ENCODE measurements at regions not wholly inside any gene's neighbourhood (a gene's known extent, or its start where the extent isn't known, plus 50 kb on each side); places are given as distances from the start of the nearest gene placed in this dataset.

DNA sequence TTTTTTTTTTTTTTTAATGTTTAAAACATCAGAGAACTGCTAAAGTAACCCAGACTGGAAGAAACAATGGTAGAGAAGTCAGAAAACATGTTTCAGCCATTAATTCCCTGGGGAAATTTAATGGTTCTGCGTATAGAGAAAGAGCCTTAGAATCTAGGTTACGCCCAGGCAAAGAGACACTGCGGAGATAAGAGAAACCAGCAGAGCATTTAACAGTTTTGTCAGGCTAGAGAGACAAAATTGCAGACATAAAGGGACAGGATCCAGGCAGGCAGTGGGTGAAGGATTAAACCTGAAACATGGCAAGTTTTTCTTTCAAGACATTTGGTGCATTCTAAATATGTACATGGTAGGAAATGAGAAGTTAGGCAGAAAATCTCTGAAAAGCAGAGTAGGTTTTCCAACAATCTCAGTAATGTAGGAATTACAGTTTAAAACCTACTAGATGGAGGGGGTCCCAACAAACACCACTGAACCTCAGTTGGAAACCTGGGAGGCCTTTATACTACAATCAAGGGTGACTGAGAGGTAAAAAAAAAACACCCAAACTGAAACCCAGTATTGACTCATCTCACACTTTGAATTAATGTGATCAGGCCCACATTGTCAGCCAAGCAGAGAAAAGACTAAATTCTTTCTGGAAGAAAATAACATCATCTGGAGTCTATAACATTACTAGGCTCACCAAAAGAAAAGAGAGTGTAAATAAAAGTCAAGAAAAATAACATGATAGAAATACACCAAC, 254.2 kb upstream of the NWD2 start:
- DNase-seq = no peak
- intact Hi-C loops (cut with DNase I) = no loop called here
- ATAC-seq (ENCODE audit: poor library complexity) = no peak

DNA sequence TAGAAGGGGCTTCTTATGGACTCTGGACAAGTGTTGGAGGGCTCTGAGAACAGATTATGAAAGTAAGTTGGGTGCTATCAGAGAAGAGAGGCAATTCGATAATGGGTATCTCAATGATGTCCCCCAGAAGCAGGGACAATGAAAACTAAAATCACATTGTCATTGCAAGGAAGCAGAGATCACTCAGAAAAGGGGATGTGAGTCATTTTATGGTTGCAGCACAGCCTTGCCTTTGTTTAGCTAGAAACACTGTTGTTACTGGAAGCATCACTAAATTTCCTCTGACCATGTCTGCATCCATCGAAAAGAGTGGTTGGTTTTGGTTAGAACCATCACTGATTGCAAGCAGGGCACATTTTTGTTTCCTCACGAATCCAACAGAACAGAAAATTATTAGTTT, 246.8 kb upstream of the NWD2 start:
- ATAC-seq (ENCODE audit: poor library complexity) = no peak
- no peak for DNase-seq
- intact Hi-C loops (cut with DNase I) = no loop called here

DNA sequence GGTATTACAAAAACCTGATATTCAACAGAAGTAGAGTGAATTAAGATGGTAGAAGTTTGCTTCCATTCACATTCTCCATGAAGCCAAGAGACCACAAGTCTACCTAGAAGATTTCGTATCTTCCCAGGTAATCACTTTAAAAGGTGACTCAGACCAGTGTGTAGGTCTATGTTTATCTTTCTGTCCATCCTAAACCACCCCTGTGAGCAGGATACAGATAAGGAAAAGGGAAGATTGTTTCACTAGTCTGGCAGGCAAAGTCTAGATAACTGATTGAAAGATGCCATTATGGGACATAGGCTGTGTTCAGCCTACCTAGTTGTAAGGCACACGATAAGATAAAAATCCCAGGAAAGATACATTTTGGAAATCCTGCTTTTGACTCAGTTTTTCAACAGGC, 244.3 kb upstream of the NWD2 start:
- ATAC-seq (ENCODE audit: poor library complexity) (no peak), DNase-seq (no peak)
- intact Hi-C loops (cut with DNase I) = no loop called here

DNA sequence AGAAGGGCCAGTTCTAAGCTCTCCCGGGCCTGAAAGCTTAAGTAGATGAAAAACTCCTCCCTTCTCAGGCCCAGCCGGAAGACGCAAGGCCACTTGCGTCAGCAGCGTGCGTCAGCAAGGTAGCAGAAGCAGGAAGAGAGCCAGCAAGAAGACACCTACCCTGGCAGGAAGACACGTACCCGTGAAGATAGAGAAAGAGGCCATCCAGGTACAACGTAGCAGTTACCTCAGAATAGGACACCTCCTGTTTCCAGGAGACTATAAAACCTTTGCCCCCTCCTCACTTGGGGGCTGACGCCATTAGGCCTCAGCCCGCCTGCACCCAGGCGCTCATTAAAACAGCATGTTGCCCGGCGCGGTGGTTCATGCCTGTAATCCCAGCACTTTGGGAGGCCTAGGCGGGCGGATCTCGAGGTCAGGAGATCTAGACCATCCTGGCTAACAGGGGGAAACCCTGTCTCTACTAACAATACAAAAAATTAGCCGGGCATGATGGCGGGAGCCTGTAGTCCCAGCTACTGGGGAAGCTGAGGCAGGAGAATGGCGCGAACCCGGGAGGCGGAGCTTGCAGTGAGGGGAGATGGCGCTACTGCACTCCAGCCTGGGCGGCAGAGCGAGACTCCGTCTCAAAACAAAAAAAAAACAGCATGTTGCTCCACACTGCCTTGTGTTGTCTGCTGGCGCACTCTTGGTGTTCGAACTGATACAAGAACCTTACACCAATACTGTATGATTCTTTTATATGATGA, 242.7 kb upstream of the NWD2 start:
- ATAC-seq (ENCODE audit: poor library complexity) (no peak), DNase-seq (no peak)

DNA sequence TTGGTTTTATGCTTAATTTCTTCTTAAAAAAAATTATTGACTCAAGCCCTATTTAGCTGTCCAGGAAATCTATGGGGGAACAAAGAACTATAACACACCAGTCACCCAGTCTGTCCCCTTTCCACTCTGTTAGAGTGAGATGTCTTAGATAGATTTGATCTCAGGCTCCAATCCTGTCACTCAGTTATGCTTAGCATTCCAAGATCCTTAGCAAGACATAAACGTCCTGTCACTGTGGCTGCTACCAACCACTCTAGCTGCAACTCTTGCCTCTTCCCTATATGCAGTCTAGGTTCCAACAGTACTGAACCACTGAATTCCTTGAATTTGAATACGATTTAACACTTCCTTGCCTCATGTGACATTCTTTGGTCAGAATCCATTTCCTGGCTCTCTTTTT, 241.9 kb upstream of the NWD2 start:
- intact Hi-C loops (cut with DNase I) = no loop called here
- ATAC-seq (ENCODE audit: poor library complexity) (no peak), DNase-seq (no peak)

More for the DNA sequence above, 242.7 kb upstream of the NWD2 start:
- intact Hi-C loops (cut with DNase I) = no loop called here

DNA sequence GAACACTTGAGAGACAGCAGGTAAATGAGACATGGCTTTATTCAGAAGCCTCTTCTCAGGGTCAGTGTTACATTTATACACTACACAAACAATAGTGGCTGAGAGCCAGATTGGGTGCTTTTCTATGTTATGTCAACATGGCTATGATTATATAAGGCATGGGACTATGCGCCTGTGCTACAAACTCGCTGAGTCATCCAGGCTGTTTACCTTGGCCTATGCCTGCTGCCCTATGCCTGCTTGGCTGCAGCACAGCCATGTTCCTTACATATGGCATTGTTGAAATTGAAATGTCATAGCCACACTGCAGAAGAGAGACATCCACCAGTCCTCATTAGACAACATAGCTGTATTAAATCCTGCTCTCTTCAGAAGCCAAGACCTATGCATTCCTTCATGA, 236.3 kb upstream of the NWD2 start:
- intact Hi-C loops (cut with DNase I) = no loop called here
- ATAC-seq (ENCODE audit: poor library complexity) (no peak), DNase-seq (no peak)

DNA sequence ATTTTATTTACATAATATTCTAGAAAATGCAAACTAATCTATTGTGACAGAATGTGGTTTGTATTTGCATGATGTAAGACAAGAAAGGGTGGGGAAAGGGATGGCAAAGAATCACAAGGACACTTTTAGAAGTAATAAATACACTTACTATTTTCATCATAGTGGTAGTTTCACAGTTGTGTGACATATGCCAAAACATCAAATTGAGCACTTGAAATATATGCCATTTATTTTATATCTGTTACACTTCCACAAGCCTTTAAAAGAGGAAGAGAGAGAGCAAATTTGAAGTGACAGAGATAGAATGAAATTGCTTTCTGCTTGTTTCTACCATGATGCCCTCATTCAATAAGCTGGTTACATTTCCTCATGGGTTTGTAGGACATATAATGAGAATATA, 230.0 kb upstream of the NWD2 start:
- intact Hi-C loops (cut with DNase I) = no loop called here
- no peak for DNase-seq
- ATAC-seq (ENCODE audit: poor library complexity) = no peak

DNA sequence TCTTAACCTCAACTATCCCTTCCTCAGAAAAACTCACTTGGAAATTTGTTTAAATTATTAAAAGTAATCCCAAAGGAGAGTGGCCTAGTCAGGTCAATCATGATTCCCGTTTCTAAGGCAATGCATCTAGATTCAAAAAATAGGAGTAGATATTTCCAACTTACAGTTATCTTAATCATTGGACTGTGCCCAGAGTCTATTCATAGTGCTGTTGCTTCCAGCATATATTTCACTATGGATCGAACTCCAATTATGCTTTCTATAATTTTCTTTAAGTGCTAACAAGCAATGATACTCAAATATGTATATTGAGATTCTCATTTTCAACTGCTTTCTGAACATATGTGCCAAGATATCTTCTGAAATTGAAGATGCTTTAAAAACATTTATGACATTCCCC, 229.2 kb upstream of the NWD2 start:
- intact Hi-C loops (cut with DNase I) = no loop called here
- DNase-seq (no peak), ATAC-seq (ENCODE audit: poor library complexity) (no peak)

DNA sequence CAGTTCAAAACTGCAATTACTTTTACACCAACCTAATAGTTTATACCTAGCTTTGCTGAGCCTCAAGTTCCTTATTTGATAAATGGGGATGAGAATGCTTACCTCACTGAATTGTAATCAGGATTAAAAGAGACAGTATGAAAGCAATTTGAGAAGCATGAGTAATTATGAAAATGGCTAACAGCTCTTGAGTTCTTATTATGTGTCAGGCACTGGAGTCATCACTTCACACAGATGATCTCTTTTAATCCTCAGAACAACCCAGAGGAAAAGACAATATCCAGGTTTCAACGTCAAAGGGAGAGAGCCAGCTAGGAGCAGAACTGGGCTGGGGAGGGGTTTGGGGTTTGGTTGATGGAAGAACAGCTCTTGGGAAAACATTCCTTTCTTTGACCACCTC, 221.0 kb upstream of the NWD2 start:
- DNase-seq = no peak
- no peak for ATAC-seq (ENCODE audit: poor library complexity)
- intact Hi-C loops (cut with DNase I) = no loop called here

DNA sequence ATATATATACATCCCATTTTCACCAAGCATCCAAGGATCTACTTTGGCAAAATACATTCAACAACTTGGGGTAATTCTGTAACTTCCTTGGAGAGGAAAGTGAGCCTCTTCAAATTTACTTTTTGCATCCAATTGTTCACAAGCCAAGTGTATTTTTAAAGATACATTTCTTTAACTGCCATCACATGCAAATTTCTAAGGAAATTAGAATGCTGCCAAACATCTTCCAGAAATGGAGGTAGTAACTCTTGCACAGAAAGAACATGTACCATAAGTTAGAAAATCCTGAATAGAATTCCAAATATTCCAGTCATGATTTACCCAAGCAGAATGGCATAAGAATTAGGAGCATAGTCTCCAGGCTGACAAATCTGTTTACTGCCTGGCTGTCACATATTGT, 220.5 kb upstream of the NWD2 start:
- ATAC-seq (ENCODE audit: poor library complexity) (no peak), DNase-seq (no peak)
- intact Hi-C loops (cut with DNase I) = no loop called here

DNA sequence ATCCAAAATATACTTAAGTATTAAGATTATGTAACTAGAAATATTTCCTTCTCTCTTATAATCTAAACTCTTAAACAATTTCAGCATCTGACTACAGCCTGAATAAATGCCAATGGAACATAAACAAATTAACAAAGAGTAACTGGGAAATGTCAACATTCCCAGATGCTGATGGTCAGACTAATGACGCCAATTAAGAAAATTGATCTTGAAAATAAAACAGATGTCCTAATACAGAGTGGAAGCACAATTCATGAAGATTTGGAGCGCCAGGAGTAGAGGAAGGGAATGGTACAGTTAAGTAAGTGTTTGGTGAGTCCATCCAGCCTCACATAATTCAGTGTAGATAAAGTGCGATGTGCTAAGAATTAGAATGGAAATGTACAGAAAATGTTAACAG, 203.7 kb upstream of the NWD2 start:
- intact Hi-C loops (cut with DNase I) = no loop called here
- DNase-seq (no peak), ATAC-seq (ENCODE audit: poor library complexity) (no peak)

DNA sequence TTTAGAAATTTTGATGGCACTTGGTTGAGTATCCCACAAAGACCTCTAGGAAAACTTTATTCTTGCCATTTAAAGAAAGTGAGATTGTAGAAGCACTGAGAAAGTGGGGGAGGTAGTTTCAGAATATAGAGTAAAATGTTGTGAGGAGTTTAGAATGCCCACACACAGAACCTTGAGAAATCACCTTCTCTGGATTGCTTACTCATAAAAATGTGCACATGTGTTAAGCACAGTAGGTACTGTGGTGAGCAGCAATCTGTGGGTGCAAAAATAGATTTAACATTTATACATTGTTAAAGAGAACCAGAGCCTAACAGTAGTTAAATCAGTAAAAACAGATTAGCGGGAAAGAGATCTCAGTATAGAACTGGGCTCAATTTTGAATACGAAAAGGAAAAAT, 201.2 kb upstream of the NWD2 start:
- ATAC-seq (ENCODE audit: poor library complexity) = no peak
- DNase-seq = no peak
- intact Hi-C loops (cut with DNase I) = no loop called here

DNA sequence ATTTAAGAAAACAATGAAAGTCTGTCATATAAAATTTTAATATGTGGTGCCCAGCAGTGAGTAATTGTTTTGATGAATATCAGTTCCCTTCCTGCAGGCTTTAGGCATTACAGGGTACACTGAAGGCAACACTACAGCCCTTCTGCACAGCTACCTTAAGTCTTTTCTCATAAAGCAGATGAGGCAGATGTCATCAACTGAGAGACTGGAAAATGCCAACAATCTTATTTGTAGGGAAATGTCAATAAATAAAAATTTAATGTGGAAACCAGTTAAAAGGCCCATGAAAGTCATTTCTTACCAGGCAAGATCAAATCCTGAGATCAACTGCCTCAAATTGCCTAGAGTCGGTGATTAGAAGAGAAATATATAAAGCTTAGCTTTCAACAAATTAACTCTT, 193.4 kb upstream of the NWD2 start:
- ATAC-seq (ENCODE audit: poor library complexity) (no peak), DNase-seq (no peak)
- intact Hi-C loops (cut with DNase I) = no loop called here

DNA sequence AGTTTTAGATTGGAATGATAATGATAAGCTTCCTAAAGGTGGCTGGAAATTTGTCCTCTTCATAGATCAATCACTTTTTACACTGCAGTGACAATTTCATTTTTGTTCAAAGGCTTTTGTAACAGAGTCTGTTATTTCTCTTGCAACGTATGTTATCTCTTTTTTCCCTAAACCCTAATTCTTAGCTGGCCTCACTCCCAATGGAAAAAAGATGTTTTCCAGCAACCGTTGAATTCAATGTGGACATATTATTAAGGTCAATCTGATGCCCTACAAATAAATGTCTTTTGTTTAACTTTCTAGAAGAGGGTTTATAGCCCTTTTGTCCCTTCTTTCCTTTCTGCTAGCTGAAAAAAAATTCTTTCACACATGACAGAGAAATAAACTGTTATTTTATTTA, 192.7 kb upstream of the NWD2 start:
- no peak for DNase-seq
- intact Hi-C loops (cut with DNase I) = no loop called here
- ATAC-seq (ENCODE audit: poor library complexity) = no peak

DNA sequence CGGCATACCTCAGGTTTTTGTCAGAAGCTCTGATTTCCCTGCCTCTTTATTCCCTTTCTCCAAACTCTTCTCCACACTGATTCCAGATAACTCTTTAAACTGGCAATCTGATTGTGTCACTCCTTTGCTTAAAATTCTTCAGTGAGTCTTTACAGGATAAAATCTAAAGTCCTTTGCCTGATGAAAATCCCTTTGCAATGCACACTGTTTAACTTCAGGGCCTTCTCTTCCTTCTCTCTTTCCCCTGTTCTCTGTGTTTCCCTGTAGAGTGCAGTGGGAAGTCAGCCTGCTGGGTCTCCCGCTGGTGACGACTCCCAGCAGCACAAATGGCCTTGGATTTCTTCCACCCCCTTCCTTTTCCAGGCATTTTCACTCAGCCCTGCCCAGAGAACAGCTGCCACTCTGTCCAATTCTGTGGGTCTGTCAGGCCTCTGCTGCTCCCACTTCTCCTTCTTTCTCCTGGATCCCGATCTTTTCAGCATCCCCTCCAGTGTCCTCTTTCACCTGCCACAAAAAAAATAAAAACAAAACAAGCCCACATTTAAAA, 189.9 kb upstream of the NWD2 start:
- ATAC-seq (ENCODE audit: poor library complexity) (no peak), DNase-seq (no peak)
- intact Hi-C loops (cut with DNase I) = no loop called here

DNA sequence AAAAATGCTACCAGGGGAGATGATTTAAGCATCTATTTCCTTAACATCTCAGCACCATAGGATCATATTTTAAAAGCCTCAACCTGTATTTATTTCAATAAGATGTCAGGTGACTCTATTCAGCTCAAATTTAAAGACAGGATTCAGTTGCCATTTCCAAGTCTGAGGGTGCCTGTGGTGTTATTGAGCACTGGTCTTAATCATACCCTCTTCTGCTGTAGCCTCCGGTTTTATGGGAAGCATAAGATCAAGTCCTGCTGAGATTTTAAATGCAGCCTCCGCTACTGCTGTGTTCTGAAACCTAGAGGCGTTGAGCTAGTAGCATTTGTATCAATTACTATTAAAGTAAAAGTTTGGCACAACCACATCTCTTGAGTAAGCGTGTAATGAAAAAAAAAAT, 185.7 kb upstream of the NWD2 start:
- intact Hi-C loops (cut with DNase I) = no loop called here
- ATAC-seq (ENCODE audit: poor library complexity) = no peak
- DNase-seq = no peak

DNA sequence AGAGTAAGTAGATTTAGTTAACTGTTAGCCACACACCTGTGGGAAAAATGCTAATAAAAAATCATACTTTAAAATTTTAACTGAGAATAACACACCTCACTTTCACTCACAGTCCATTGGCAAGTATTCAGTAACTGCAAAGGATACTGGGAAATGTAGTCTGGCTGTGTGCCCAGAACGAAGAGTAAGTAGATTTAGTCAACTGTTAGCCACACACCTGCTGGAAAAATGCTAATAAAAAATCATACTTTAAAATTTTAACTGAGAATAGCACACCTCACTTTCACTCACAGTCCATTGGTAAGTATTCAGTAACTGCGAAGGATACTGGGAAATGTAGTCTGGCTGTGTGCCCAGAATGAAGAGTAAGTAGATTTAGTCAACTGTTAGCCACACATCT, 178.4 kb upstream of the NWD2 start:
- ATAC-seq (ENCODE audit: poor library complexity) (no peak), DNase-seq (no peak)
- intact Hi-C loops (cut with DNase I) = no loop called here

DNA sequence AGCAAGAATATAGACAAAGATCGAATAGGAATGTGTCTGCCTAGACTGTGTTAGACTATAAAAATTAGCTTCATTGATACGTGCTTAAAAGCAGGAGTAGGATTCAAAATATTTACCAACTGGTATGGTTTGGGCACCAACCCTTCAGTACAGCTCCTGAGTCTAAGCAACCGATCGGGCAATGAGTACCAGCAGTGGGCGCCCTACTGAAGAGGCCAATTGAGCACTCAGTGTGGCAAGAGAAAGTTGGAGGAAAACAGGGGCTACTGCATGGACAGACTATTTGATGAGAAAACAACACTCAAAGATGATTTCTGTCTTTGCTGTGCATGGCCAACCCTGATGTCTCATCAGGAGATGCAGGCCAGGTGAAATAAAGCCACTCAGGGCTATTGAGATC, 176.0 kb upstream of the NWD2 start:
- no peak for ATAC-seq (ENCODE audit: poor library complexity)
- DNase-seq = no peak
- intact Hi-C loops (cut with DNase I) = no loop called here

DNA sequence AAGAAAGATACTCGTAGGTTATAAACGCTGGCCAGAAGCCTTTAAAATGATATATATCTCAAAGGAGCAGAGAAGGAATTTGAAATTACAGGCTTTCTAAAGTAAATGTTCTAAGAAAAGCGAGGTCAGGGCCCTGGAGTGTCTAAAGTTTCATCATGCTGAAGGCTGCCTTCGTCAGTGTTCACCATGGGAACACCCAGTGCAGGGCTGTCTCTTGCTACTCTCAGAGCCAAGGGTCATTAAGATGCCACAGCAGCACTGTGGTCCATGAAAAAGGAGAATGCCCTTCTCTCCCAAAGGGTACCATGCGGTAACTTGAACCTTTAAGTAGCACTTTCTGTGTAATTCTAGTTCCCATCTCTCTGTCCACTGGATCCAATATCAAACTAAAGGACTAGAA, 174.5 kb upstream of the NWD2 start:
- no peak for DNase-seq
- intact Hi-C loops (cut with DNase I) = no loop called here
- no peak for ATAC-seq (ENCODE audit: poor library complexity)

DNA sequence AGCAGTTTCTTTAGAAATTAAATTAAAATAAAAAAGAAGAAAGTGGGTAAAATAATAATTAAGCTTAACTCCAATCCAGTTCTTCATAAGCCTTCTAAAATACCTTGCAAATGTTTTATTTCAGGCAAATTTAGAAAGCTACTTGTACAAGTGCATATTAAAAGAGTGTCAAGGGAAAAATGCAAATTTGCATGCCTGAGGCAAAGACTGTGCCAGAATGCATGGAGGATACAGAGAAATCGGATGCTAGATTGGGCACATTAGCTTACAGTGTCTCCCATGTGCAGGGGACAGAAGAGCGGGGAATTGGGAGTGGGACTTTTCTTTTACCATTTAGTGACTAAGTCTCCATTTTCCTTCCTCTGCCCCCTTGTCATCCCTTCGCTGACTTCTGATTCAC, 173.0 kb upstream of the NWD2 start:
- ATAC-seq (ENCODE audit: poor library complexity) = no peak
- intact Hi-C loops (cut with DNase I) = no loop called here

More for the DNA sequence above, 173.0 kb upstream of the NWD2 start:
- DNase-seq = no peak

Measured in Right ventricle myocardium superior (tissue), 1 donor.